PC-9 (cell line): ENCODE measurements at regions not wholly inside any gene's neighbourhood (a gene's known extent, or its start where the extent isn't known, plus 50 kb on each side); places are given as distances from the start of the nearest gene placed in this dataset.
"Not testable (repeated sequence)": the region's sequence is repeated elsewhere in the genome, so short reads cannot be mapped to it uniquely, and the experiment has no call there.

Experiments used
- EZH2 ChIP-seq: fragments of 200-600 bp; sonication (generic); IDR thresholded peaks from 2 replicates; pipeline ENCODE4 v1.8.0; 2017; ENCODE audit warnings: antibody characterized with exemption, low read depth
- TF ChIP-seq, protein P1 (sequence below): fragments of 200-600 bp; sonication (generic); conservative IDR thresholded peaks from 2 replicates; pipeline ENCODE4 v1.6.1; 2017; ENCODE audit warnings: mixed run types, antibody characterized with exemption, mild to moderate bottlenecking, moderate library complexity

DNA sequence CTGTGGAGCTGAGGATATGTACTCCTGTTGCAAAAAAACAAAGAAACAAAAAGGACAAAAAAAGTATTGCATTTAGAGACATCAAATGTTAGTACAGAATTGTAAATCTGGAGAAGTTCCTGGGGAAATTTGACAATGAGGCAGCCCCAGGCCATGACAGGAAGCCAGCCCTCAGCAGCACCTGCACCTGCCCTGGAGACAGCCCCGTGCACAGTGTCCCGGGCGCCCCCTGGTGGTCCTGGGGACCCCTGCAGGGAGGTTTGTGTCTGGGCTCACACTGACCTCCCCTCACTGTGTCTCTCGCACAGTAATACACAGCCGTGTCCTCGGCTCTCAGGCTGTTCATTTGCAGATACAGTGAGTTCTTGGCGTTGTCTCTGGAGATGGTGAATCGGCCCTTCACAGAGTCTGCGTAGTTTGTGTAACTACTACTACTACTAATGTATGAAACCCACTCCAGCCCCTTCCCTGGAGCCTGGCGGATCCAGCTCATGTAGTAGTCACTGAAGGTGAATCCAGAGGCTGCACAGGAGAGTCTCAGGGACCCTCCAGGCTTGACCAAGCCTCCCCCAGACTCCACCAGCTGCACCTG is 590.1 kb downstream of the TMEM121 start:
- TF ChIP-seq, protein P1, sequence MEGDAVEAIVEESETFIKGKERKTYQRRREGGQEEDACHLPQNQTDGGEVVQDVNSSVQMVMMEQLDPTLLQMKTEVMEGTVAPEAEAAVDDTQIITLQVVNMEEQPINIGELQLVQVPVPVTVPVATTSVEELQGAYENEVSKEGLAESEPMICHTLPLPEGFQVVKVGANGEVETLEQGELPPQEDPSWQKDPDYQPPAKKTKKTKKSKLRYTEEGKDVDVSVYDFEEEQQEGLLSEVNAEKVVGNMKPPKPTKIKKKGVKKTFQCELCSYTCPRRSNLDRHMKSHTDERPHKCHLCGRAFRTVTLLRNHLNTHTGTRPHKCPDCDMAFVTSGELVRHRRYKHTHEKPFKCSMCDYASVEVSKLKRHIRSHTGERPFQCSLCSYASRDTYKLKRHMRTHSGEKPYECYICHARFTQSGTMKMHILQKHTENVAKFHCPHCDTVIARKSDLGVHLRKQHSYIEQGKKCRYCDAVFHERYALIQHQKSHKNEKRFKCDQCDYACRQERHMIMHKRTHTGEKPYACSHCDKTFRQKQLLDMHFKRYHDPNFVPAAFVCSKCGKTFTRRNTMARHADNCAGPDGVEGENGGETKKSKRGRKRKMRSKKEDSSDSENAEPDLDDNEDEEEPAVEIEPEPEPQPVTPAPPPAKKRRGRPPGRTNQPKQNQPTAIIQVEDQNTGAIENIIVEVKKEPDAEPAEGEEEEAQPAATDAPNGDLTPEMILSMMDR = peak; percentile 69
- TF ChIP-seq EZH2 = not testable (repeated sequence)
